22Rv1 (cell line): ENCODE measurements at regions not wholly inside any gene's neighbourhood (a gene's known extent, or its start where the extent isn't known, plus 50 kb on each side); places are given as distances from the start of the nearest gene placed in this dataset.

Experiments used
- CTCF ChIP-seq: fragments of 450-650 bp; IDR thresholded peaks from 2 replicates; pipeline ENCODE4 v1.5.1; 2017; ENCODE audit warnings: mild to moderate bottlenecking
- ZFX ChIP-seq: fragments of 450-650 bp; IDR thresholded peaks from 2 replicates; pipeline ENCODE4 v1.6.1; 2017; ENCODE audit warnings: antibody characterized with exemption, borderline replicate concordance

GRCh38 chr20:22063753-22064152 is 358.3 kb downstream of the PAX1 start:
- TF ChIP-seq CTCF = no peak
- no peak for TF ChIP-seq ZFX
